ENCODE measurements at regions not wholly inside any gene's neighbourhood (a gene's known extent, or its start where the extent isn't known, plus 50 kb on each side); places are given as distances from the start of the nearest gene placed in this dataset.

GRCh38 chr11:43558556-43559127, 121.9 kb upstream of the HSD17B12 start:
- intact Hi-C loops (cut with micrococcal nuclease) = no loop called here
- H3K27ac Mint-ChIP-seq = no peak overlapping the region
- H3K27me3 Mint-ChIP-seq = peaks cover 64% of the 10 kb centered on the region
- no peak for DNase-seq
- H3K9me3 Mint-ChIP-seq = no peaks in the 10 kb centered on the region
- peaks cover 5% of the 10 kb centered on the region for H3K4me1 Mint-ChIP-seq
- H3K4me3 Mint-ChIP-seq = no peak overlapping the region
- H3K36me3 Mint-ChIP-seq (ENCODE audit: low read depth) = no peaks in the 10 kb centered on the region

GRCh38 chr11:43561832-43562231, 118.7 kb upstream of the HSD17B12 start:
- no peak for DNase-seq
- H3K4me3 Mint-ChIP-seq = no peak overlapping the region
- H3K27ac Mint-ChIP-seq = no peak overlapping the region
- intact Hi-C loops (cut with micrococcal nuclease) = no loop called here
- no peaks in the 10 kb centered on the region for H3K36me3 Mint-ChIP-seq (ENCODE audit: low read depth)
- H3K4me1 Mint-ChIP-seq = peaks cover 5% of the 10 kb centered on the region
- no peaks in the 10 kb centered on the region for H3K9me3 Mint-ChIP-seq
- H3K27me3 Mint-ChIP-seq = peaks cover 37% of the 10 kb centered on the region

GRCh38 chr11:43567396-43567975, 113.1 kb upstream of the HSD17B12 start:
- Mint-ChIP-seq H3K4me3 (no peak overlapping the region), H3K27me3 (peaks cover 35% of the 10 kb centered on the region), H3K4me1 (no peaks in the 10 kb centered on the region), H3K9me3 (no peaks in the 10 kb centered on the region), H3K36me3 (ENCODE audit: low read depth) (no peaks in the 10 kb centered on the region), H3K27ac (no peak overlapping the region)
- intact Hi-C loops (cut with micrococcal nuclease) = no loop called here
- peak; percentile 65 for DNase-seq

- Mint-ChIP-seq H3K27me3 (peaks cover 87% of the 10 kb centered on the region), H3K9me3 (peaks cover 9% of the 10 kb centered on the region), H3K4me1 (peaks cover 8% of the 10 kb centered on the region), H3K27ac (no peak overlapping the region), H3K36me3 (ENCODE audit: low read depth) (no peaks in the 10 kb centered on the region), H3K4me3 (no peak overlapping the region)
- intact Hi-C loops (cut with micrococcal nuclease) = no loop called here
- DNase-seq = no peak
Observed at GRCh38 chr11:43573233-43573632, 107.3 kb upstream of the HSD17B12 start.

DNA sequence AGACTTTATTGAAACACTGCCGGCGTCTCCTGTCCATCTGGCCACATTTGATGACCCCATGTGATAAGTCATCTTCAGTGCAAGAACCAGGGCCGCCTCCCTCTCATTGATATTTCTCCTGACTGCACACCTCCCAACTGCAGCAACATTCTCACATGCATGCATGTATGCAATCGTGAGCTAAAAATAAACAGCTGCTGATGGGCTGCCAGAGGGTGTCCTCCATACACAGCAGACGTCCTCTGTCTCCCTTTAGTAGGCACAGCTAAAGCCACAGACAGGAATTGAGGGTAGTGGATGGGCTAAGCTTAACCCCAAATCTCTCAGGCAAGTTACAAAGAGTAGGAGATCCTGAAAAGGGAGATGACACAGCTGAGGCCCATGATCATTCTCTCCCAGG, 106.7 kb upstream of the HSD17B12 start:
- Mint-ChIP-seq H3K27ac (no peak overlapping the region), H3K27me3 (peaks cover 88% of the 10 kb centered on the region), H3K4me1 (peaks cover 8% of the 10 kb centered on the region), H3K9me3 (peaks cover 9% of the 10 kb centered on the region), H3K36me3 (ENCODE audit: low read depth) (no peaks in the 10 kb centered on the region), H3K4me3 (no peak overlapping the region)
- intact Hi-C loops (cut with micrococcal nuclease) = no loop called here
- DNase-seq = no peak

- DNase-seq = no peak
- no peaks in the 10 kb centered on the region for H3K36me3 Mint-ChIP-seq (ENCODE audit: low read depth)
- peaks cover 8% of the 10 kb centered on the region for H3K4me1 Mint-ChIP-seq
- no peak overlapping the region for H3K4me3 Mint-ChIP-seq
- intact Hi-C loops (cut with micrococcal nuclease) = no loop called here
- peaks cover 86% of the 10 kb centered on the region for H3K27me3 Mint-ChIP-seq
- no peak overlapping the region for H3K27ac Mint-ChIP-seq
- peaks cover 9% of the 10 kb centered on the region for H3K9me3 Mint-ChIP-seq
Observed at GRCh38 chr11:43574411-43574810, 106.1 kb upstream of the HSD17B12 start.

- intact Hi-C loops (cut with micrococcal nuclease) = loop anchor here (5.0 kb wide), 4 partner anchors 67 to 732 kb away; partner anchors contain the start of gene C11orf96
- no peak for DNase-seq
- H3K4me1 Mint-ChIP-seq = peaks cover 13% of the 10 kb centered on the region
- H3K4me3 Mint-ChIP-seq = no peak overlapping the region
- H3K27me3 Mint-ChIP-seq = peaks cover 86% of the 10 kb centered on the region
- peak overlapping the region; percentile 63 for H3K27ac Mint-ChIP-seq
- H3K36me3 Mint-ChIP-seq (ENCODE audit: low read depth) = no peaks in the 10 kb centered on the region
- peaks cover 9% of the 10 kb centered on the region for H3K9me3 Mint-ChIP-seq
Observed at GRCh38 chr11:43574949-43575912, 105.3 kb upstream of the HSD17B12 start.

DNA sequence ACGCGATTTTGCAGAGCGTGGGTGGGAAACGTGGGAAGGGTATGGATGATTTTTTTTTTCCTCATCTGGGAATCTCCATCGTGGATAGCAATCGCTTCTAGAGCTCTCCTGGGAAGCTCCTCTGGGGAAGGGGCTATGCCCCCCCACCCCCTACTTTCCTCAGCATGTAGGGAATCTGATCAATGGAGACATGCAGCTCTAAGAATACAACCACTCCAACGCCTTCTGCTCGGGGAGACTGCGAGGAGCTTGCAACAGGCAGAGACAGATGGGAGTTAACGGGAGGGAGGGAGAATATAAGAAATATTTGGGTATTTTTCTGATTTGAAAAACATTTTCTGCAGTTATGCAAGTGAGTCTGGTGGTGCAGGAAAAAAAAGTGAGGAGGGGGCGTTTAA, 104.6 kb upstream of the HSD17B12 start:
- DNase-seq = no peak
- Mint-ChIP-seq H3K27me3 (peaks cover 86% of the 10 kb centered on the region), H3K9me3 (peaks cover 9% of the 10 kb centered on the region), H3K36me3 (ENCODE audit: low read depth) (no peaks in the 10 kb centered on the region), H3K4me3 (no peak overlapping the region), H3K27ac (no peak overlapping the region), H3K4me1 (peaks cover 20% of the 10 kb centered on the region)
- intact Hi-C loops (cut with micrococcal nuclease) = loop anchor here (5.0 kb wide), 4 partner anchors 66 to 731 kb away; partner anchors contain the start of gene C11orf96

DNA sequence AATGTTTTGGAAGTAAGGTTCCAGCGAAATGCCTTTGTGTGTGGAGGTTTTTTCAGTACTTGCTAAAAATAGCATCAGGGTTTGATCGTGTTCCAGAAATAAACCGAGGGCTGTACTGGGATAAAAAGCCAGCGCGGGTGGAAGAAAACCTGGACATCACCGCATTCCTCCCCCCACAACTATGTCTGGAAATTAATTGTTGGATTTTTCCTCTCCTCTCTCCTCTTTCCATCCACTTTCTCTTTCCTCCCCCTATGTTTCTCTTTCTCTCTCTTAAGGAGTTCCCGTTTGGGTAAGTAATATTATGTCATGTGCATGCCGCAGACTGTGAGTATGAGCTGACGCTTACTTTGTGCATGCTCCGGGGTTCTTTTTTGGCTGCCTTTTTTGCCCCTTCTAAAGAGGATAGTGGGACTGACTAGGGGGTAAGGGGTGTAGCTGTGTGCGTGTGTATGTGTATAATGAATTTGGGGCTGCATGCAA, 104.2 kb upstream of the HSD17B12 start:
- intact Hi-C loops (cut with micrococcal nuclease) = loop anchor here (5.0 kb wide), 4 partner anchors 66 to 731 kb away; partner anchors contain the start of gene C11orf96
- DNase-seq = no peak
- peaks cover 21% of the 10 kb centered on the region for H3K4me1 Mint-ChIP-seq
- H3K27ac Mint-ChIP-seq = no peak overlapping the region
- peaks cover 87% of the 10 kb centered on the region for H3K27me3 Mint-ChIP-seq
- no peak overlapping the region for H3K4me3 Mint-ChIP-seq
- H3K9me3 Mint-ChIP-seq = peaks cover 9% of the 10 kb centered on the region
- no peaks in the 10 kb centered on the region for H3K36me3 Mint-ChIP-seq (ENCODE audit: low read depth)

GRCh38 chr11:43576803-43577521, 103.6 kb upstream of the HSD17B12 start:
- peaks cover 21% of the 10 kb centered on the region for H3K4me1 Mint-ChIP-seq
- intact Hi-C loops (cut with micrococcal nuclease) = loop anchor here (5.0 kb wide), 4 partner anchors 65 to 730 kb away; partner anchors contain the start of gene C11orf96
- H3K27ac Mint-ChIP-seq = peak overlapping the region; percentile 25
- peaks cover 9% of the 10 kb centered on the region for H3K9me3 Mint-ChIP-seq
- peak; percentile 77 for DNase-seq
- no peaks in the 10 kb centered on the region for H3K36me3 Mint-ChIP-seq (ENCODE audit: low read depth)
- peaks cover 87% of the 10 kb centered on the region for H3K27me3 Mint-ChIP-seq
- H3K4me3 Mint-ChIP-seq = peak overlapping the region; percentile 32

DNA sequence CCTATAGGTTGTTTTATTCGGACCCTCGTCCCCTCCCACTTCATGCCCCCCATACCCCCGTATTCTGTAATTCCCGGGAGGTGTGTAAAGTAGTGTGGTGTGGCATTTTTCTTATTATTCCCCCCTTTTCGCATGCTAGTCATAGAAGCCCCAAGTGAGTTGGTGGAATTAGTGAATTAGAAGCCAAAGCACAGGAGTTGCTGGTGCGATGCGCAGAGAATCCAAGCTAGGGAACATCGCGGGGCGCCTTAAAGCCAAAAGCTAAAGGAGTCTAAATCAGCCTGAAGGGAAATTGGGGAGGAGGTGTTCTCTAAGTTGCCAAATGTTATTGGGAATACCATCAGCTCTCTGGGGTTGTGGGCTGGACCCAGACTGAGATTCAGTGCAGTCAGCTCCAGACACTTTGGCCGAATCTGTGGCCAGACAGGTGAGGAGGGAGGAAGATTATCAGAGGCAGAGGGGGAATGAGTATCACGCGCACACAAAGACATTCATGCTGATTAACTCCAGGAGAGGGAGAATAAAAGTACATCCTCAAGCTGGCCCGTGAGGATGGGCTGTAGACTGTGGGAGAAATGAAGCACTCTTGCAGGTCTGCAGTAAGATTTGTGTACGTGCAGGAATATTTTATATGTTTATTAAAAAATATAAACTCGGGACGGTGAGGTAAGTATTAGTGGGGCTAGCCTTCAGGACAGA, 102.8 kb upstream of the HSD17B12 start:
- peaks cover 9% of the 10 kb centered on the region for H3K9me3 Mint-ChIP-seq

DNA sequence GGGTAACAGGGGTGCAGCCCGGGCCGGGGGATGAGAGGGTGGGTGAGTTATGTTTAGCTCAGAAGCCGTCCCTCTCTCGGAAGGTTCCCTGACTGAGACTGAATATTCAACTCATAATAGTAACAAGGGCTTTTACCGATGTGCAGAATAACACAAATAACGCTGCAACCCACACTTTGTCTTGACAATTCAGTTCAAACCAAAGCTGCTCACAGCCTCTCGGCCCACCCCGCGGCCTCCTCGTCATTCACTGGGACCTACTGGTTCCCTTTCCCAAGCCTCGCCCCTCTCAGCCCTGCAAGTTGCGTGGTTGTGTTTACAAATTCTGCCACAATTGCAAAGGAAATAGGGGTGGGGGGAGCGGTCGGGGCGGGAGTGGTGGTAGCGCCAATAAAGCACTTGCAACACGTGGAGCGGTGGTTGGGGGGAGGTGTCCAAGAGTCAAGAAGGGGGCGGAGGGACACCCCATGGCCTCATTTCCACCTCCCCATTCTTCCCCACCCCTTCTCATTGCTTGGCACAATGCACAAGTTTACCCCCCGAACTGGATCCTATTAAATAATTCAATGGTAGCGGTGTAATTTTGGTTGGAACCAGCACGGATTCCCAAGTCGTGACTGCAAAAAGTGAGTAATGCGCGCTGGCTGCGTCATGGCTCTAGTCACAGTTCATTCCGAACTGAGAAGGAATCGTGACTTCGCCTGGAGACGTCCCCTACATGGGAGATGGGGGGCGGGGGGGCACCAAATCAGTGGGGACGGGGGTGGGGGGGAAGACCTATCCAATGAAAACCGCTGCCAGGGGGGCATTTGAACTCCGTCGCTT, 102.0 kb upstream of the HSD17B12 start:
- Mint-ChIP-seq H3K4me1 (peaks cover 21% of the 10 kb centered on the region), H3K27ac (no peak overlapping the region), H3K9me3 (peaks cover 9% of the 10 kb centered on the region), H3K36me3 (ENCODE audit: low read depth) (no peaks in the 10 kb centered on the region), H3K27me3 (peaks cover 88% of the 10 kb centered on the region), H3K4me3 (peak overlapping the region; percentile 73)
- DNase-seq = no peak
- intact Hi-C loops (cut with micrococcal nuclease) = loop anchor here (2.0 to 5.0 kb wide), 5 partner anchors 64 to 729 kb away; partner anchors contain the start of genes C11orf96 and HSD17B12

More for the DNA sequence above, 102.8 kb upstream of the HSD17B12 start:
- intact Hi-C loops (cut with micrococcal nuclease) = loop anchor here (2.0 to 5.0 kb wide), 5 partner anchors 65 to 730 kb away; partner anchors contain the start of genes C11orf96 and HSD17B12
- Mint-ChIP-seq H3K27me3 (peaks cover 88% of the 10 kb centered on the region), H3K36me3 (ENCODE audit: low read depth) (no peaks in the 10 kb centered on the region), H3K27ac (no peak overlapping the region), H3K4me1 (peaks cover 21% of the 10 kb centered on the region), H3K4me3 (no peak overlapping the region)
- no peak for DNase-seq
